T-helper 1 cell (primary cell): ENCODE measurements at regions not wholly inside any gene's neighbourhood (a gene's known extent, or its start where the extent isn't known, plus 50 kb on each side); places are given as distances from the start of the nearest gene placed in this dataset.
"Not testable (repeated sequence)": the region's sequence is repeated elsewhere in the genome, so short reads cannot be mapped to it uniquely, and the experiment has no call there.

Source experiments
- DNase-seq, 5 donors: peaks; one replicate each; pipeline ENCODE4 v3.0.0-alpha.2; 2012 to 2020

DNA sequence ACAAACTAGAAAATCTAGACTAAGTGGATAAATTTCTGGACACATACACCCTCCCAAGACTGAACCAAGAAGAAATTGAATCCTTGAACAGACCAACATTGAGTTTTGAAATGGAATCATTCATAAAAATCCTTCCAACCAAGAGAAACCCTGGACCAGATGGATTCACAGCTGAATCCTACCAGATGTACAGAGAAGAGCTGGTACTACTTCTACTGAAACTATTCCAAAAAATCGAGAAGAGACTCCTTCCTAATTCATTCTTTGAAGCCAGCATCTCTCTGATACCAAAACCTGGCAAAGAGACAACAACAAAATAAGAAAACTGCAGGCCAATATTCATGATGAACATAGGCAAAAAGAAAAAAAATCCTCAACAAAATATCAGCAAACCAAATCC, 227.4 kb downstream of the RPAP3 start:
- DNase-seq: no peak

- DNase-seq: no peak
Measured at GRCh38 chr12:47473091-47473490, 232.7 kb downstream of the RPAP3 start.

DNA sequence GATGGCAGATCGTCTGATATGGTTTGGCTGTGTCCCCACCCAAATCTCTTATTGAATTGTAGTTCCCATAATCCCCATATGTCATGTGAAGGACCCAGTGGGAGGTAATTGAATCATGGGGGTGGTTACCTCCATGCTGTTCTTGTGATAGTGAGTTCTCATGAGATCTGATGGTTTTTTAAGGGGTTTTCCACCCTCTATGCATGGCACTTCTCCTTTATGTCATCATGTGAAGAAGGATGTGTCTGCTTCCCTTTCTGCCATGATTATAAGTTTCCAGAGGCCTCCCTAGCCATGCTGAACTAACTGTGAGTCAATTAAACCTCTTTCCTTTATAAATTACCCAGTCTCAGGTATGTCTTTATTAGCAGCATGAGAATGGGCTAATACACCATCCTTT, 235.5 kb downstream of the RPAP3 start:
- DNase-seq: not testable (repeated sequence)

DNA sequence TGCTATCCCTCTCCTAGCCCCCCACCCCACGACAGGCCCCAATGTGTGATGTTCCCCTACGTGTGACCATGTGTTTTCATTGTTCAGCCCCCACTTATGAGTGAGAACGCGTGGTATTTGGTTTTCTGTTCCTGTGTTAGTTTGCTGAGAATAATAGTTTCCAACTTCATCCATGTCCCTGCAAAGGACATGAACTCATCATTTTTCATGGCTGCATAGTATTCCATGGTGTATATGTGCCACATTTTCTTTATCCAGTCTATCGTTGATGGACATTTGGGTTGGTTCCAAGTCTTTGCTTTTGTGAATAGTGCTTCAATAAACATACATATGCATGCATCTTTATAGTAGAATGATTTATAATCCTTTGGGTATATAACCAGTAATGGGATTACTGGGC, 241.9 kb downstream of the RPAP3 start:
- not testable (repeated sequence) for DNase-seq

DNA sequence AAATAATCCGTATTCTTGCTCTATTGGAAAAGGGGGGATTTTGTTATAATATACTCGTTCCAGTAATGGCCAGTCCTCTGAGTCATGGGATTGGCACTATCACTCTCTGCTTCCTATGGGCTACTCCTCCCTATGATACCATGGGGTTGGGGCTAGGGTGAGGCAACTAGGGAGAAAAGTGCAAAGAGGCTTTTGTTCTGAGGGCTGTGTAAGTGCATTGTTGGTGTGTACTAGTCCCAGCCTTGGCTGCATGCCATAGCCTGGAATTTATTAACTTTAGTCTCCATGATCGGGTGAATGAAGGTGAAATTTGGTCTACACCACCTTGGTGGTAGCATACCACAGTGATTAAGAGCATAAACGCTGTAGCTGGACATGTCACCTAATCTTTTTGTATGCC, 247.6 kb downstream of the RPAP3 start:
- no peak for DNase-seq

DNA sequence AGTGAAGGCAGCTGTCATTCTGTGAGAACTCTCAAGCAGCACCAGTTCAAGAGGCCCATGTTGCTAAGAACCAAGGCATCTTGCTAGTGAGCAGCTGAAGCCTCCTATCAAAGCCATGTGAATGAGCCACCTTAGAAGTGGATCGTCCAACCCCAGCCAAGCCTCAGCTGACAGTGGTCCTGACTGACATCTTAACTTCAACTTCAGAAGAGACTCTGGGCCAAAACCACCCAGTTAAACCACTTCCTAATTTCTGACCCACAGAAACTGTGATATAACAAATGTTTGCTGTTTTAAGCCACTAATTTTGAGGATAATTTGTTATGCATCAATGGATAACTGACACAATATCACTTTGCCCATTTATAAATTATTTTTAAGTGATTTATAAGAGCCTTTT, 256.0 kb downstream of the RPAP3 start:
- no peak for DNase-seq

DNA sequence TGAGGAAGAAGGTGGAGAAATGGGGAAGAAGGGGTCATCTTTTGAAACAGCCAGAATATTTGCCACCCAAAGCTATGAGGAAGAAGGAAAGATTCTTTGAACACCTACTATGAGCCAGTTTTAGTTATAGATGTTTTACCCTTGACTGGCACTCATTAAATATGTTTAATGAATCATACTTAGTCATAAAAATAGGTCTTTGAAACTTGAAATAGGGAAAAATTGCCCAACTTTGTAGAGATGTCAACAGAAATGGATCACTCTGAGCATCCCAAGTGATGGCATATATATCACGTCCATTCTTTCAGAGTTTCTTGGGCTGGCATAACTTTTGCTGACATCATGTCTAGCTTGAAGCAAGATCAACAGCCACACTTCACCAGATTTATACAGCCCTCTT, 263.5 kb downstream of the RPAP3 start:
- DNase-seq: no peak

GRCh38 chr12:47441490-47441889, 264.3 kb downstream of the RPAP3 start:
- no peak for DNase-seq

DNA sequence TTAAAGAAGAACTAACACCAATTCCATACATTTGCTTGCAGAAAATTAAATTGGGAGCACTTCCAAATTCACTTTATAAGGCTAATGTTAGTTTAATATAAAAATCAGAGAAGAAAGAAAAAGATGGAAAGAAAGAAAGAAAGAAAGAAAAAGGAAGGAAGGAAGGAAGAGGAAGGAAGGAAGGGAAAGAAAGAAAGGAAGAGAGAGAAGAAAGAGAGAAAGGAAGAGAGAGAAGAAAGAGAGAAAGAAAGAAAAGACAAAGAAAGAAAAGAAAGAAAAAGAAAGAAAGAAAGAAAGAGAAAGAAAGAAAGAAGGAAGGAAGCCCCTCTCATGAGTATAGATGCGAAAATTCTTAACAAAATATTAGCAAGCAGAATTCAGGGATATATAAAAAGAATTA, 267.7 kb downstream of the RPAP3 start:
- no peak for DNase-seq

GRCh38 chr12:47437570-47437969, 268.3 kb downstream of the RPAP3 start:
- no peak for DNase-seq

GRCh38 chr12:47433876-47434275, 272.0 kb downstream of the RPAP3 start:
- no peak for DNase-seq

- DNase-seq: peak in 3 of 5 donors; percentile 12 to 33 (median 28)
Measured at GRCh38 chr12:47426678-47427309, 279.0 kb downstream of the RPAP3 start.

DNA sequence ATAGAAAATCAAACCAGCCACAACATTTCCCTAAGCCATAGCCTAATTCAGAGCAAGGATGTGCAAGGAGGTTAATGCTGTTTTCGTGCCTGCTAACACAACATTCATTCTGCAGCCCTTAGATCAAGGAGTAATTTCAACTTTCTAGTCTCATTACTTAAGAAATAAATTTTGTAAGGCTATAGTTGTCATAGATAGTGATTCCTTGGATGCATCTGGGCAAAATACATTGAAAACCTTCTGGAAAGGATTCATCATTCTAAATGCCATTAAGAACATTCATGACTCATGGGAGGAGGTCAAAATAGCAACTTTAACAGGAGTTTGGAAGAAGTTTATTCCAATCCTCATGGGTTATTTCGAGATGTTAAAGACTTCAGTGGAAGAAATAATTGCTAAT, 283.2 kb downstream of the RPAP3 start:
- no peak for DNase-seq

DNA sequence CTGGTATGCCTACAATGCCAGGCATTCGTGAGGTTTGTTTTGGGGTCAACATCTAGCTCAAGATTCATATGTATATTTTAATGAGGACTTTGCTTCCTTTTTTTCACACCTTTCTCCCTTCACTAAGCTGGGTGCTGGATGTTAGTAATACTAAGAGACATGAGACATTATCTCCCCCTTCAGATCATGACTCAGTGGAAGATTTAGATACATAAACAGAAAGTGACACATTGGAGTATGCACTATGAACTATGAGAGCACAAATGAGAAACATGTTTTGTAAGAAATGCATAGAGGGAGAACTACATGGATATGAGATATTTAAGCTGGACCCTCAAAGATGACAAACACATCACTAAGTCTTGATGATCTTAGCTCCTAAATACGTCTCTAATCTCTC, 286.3 kb downstream of the RPAP3 start:
- DNase-seq: peak in 1 of 5 donors; percentile 27

- no peak for DNase-seq
Measured at GRCh38 chr12:47417955-47418354, 287.9 kb downstream of the RPAP3 start.

DNA sequence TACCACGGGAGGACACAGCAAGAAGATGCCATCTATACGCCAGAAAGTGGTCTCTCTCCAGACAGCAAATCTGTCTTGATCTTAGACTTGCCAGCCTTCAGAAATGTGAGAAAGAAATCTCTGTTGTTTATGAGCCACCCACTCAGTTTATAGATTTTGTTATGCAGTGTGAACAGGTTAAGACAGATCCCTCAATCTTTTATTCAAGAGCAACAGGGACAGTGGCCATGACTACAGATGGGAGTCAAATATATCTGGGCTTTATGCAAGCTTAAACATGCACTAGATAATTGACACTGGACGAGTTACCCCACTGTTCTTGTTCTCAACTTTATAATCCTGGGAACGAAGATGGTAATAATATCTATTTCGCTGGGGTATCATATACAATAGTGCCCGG, 288.7 kb downstream of the RPAP3 start:
- no peak for DNase-seq

GRCh38 chr12:47415054-47415453, 290.8 kb downstream of the RPAP3 start:
- DNase-seq: no peak

- no peak for DNase-seq
Measured at GRCh38 chr12:47414511-47414910, 291.3 kb downstream of the RPAP3 start.

- DNase-seq: no peak
Measured at GRCh38 chr12:47413806-47414205, 292.0 kb downstream of the RPAP3 start.

GRCh38 chr12:47412601-47413236, 293.1 kb downstream of the RPAP3 start:
- no peak for DNase-seq

DNA sequence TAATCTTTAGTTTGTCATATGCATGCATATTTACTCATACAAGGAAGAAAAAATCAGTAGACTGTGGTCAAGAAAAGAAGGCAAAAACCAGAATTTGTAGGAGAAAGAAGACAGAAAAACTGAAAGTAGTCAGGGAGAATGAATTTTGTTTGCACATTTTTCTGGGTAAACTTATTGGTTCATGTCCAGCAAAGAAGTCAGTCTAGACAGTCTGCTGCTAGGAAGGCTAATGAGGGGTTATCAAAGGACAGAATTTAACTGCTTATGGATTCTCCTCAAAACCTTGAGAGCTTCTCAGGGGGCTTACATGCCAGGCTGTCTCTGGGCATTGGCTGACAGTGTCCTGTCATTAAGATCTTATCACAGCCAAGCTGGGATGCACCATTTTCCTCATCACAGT, 293.9 kb downstream of the RPAP3 start:
- DNase-seq: no peak

- no peak for DNase-seq
Measured at GRCh38 chr12:47410862-47411261, 295.0 kb downstream of the RPAP3 start.

DNA sequence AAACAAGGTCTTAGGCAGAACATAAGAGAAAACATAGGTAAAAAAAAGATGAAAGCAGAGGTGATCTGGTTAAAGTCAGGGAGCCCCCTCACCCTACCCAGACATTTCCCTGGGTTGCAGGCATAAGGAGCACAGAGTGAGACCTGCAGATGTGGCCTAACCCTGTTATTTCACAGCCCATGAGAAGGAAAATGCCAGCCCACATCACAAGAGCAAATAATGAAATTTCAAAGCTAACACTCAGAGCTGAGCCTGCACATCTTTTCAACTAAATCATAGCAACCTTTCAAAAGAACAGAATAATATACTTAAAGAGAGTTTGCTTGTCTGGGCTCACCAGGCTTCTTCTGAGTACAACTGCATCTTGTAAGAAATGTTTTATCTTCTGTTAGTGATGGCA, 295.4 kb downstream of the RPAP3 start:
- DNase-seq: no peak

GRCh38 chr12:47409310-47409987, 296.4 kb downstream of the RPAP3 start:
- no peak for DNase-seq
